ENCODE measurements at regions not wholly inside any gene's neighbourhood (a gene's known extent, or its start where the extent isn't known, plus 50 kb on each side); places are given as distances from the start of the nearest gene placed in this dataset.

GRCh38 chr5:66494437-66494836 lies 101.8 kb upstream of the MAST4 start:
- no peak for TF ChIP-seq GATA3 (IDR thresholded peaks at IDR 0.05; ENCODE audit: low read depth, low read length)
- no peak for TF ChIP-seq GATA2 (IDR thresholded peaks at IDR 0.05; ENCODE audit: low read depth, low read length)
